AG10803 (cell line): ENCODE measurements at regions not wholly inside any gene's neighbourhood (a gene's known extent, or its start where the extent isn't known, plus 50 kb on each side); places are given as distances from the start of the nearest gene placed in this dataset.
"Not testable (repeated sequence)": the region's sequence is repeated elsewhere in the genome, so short reads cannot be mapped to it uniquely, and the experiment has no call there.

Experiments used
- DNase-seq: peaks from one replicate; pipeline ENCODE4 v3.0.0; 2010; ENCODE audit warnings: low read depth
- H3K4me3 ChIP-seq: 2 replicates; pipeline ENCODE4 v1.5.1; 2011; ENCODE audit warnings: mild to moderate bottlenecking, low read length, control low read depth
- CTCF ChIP-seq: conservative IDR thresholded peaks from 2 replicates; pipeline ENCODE4 v1.5.1; 2011; ENCODE audit warnings: mild to moderate bottlenecking, low read length, control low read depth, inconsistent platforms

GRCh38 chr15:20358779-20359414, 182.7 kb downstream of the GOLGA6L6 start:
- H3K4me3 ChIP-seq = no peak overlapping the region
- no peak for DNase-seq
- TF ChIP-seq CTCF = no peak

GRCh38 chr15:20358066-20358778, 183.4 kb downstream of the GOLGA6L6 start:
- no peak overlapping the region for H3K4me3 ChIP-seq
- DNase-seq = no peak
- no peak for TF ChIP-seq CTCF

- no peak for TF ChIP-seq CTCF
These were observed 184.0 kb downstream of the GOLGA6L6 start for GRCh38 chr15:20357481-20358065.

GRCh38 chr15:20356911-20357480, 184.6 kb downstream of the GOLGA6L6 start:
- no peak for DNase-seq
- H3K4me3 ChIP-seq = no peak overlapping the region
- TF ChIP-seq CTCF = no peak

More at GRCh38 chr15:20357481-20358065, 184.0 kb downstream of the GOLGA6L6 start:
- no peak overlapping the region for H3K4me3 ChIP-seq
- no peak for DNase-seq

- DNase-seq = no peak
- peak; percentile 55 for TF ChIP-seq CTCF
- H3K4me3 ChIP-seq = no peak overlapping the region
These were observed 185.1 kb downstream of the GOLGA6L6 start for GRCh38 chr15:20356444-20356910.

- no peak overlapping the region for H3K4me3 ChIP-seq
- DNase-seq = no peak
- no peak for TF ChIP-seq CTCF
These were observed 186.2 kb downstream of the GOLGA6L6 start for GRCh38 chr15:20355256-20355868.

GRCh38 chr15:20354884-20355223, 186.7 kb downstream of the GOLGA6L6 start:
- H3K4me3 ChIP-seq, DNase-seq: not testable (repeated sequence)
